Uterus (tissue), 2 donors: ENCODE measurements at regions not wholly inside any gene's neighbourhood (a gene's known extent, or its start where the extent isn't known, plus 50 kb on each side); places are given as distances from the start of the nearest gene placed in this dataset.

Source experiments
- POLR2A ChIP-seq, 2 donors: fragments of 450-650 bp; IDR thresholded peaks; one replicate each; pipeline ENCODE4 v1.6.1; 2016; ENCODE audit warnings: antibody characterized with exemption in 2 of 2, mild to moderate bottlenecking in 1 of 2, moderate library complexity in 1 of 2
- TF ChIP-seq, protein P1 (sequence below), 4 experiments: fragments of 200-600 bp in 2 of 4; fragments of 450-650 bp in 2 of 4; sonication (generic) in 2 of 4; IDR thresholded peaks; one replicate each; pipeline ENCODE4 v1.5.1; 2016 to 2019; ENCODE audit warnings: antibody characterized with exemption in 4 of 4, mild to moderate bottlenecking in 2 of 4, moderate library complexity in 1 of 4

DNA sequence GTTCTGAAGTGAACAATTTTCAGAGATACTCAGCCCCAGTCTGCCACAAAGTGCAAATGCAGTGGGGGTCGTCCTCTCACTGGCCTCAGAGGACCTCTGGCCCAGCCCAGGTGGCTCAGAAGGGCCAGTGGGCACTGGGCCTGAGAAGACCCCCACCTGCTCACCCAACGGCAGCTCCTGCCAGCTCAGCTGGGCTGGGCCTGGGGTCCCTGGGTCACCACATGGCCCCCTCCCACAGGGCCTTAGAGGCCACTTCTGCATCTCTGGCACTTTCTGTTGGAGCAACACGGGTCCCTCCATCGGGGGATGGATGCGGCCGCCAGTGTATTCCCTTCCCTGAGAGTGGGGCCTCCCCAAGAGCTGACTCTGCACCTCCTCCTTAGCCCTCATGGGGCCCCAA is 262.7 kb upstream of the KCNH8 start:
- TF ChIP-seq, protein P1, sequence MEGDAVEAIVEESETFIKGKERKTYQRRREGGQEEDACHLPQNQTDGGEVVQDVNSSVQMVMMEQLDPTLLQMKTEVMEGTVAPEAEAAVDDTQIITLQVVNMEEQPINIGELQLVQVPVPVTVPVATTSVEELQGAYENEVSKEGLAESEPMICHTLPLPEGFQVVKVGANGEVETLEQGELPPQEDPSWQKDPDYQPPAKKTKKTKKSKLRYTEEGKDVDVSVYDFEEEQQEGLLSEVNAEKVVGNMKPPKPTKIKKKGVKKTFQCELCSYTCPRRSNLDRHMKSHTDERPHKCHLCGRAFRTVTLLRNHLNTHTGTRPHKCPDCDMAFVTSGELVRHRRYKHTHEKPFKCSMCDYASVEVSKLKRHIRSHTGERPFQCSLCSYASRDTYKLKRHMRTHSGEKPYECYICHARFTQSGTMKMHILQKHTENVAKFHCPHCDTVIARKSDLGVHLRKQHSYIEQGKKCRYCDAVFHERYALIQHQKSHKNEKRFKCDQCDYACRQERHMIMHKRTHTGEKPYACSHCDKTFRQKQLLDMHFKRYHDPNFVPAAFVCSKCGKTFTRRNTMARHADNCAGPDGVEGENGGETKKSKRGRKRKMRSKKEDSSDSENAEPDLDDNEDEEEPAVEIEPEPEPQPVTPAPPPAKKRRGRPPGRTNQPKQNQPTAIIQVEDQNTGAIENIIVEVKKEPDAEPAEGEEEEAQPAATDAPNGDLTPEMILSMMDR (IDR thresholded peaks at IDR 0.05), result no peak
- TF ChIP-seq POLR2A (IDR thresholded peaks at IDR 0.05), result no peak
